ENCODE measurements at regions not wholly inside any gene's neighbourhood (a gene's known extent, or its start where the extent isn't known, plus 50 kb on each side); places are given as distances from the start of the nearest gene placed in this dataset.

DNA sequence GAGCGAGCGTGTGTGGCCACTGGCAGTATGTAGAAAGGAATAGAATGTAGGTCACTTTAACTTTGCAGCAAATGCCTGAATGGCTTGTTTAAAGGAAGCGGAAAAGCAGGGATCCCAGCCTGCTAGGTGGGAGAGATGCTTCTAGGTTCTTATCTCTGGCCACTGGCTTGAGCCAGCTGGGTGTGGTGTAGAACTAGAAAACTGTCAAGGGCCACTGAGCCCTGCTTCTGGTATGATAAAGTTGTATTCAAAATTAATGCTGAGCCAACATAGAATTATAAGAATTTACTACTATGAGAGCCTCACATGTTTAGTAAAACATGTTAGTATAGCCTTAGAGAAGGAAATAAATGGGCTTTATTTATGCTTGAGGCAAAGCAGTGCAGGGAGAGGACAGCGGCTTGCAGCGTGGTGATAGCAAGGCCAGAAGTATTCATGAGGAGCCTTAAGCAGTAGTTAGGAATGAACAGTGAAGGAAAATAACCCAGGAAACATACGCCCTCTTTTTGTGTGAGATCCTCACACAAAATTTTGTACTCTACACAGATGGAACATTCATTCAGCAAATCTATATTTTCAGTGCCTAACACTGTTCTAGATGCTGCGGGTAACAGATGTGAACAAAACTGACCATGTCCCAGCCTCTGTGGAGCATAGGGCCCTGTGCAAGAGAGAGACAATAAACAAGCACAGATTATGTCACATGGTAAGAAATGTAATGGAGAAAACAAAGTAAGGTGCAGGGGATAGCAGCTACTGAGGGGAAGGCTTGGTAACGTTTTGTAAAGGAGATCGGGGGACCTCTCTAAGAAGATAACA lies 863.2 kb downstream of the DIAPH3 start:
- TF ChIP-seq, protein P1, sequence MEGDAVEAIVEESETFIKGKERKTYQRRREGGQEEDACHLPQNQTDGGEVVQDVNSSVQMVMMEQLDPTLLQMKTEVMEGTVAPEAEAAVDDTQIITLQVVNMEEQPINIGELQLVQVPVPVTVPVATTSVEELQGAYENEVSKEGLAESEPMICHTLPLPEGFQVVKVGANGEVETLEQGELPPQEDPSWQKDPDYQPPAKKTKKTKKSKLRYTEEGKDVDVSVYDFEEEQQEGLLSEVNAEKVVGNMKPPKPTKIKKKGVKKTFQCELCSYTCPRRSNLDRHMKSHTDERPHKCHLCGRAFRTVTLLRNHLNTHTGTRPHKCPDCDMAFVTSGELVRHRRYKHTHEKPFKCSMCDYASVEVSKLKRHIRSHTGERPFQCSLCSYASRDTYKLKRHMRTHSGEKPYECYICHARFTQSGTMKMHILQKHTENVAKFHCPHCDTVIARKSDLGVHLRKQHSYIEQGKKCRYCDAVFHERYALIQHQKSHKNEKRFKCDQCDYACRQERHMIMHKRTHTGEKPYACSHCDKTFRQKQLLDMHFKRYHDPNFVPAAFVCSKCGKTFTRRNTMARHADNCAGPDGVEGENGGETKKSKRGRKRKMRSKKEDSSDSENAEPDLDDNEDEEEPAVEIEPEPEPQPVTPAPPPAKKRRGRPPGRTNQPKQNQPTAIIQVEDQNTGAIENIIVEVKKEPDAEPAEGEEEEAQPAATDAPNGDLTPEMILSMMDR (IDR thresholded peaks at IDR 0.05) = no peak
- no peak for TF ChIP-seq POLR2A (IDR thresholded peaks at IDR 0.05)
